Type B pancreatic cell (in vitro differentiated cells): ENCODE measurements at regions not wholly inside any gene's neighbourhood (a gene's known extent, or its start where the extent isn't known, plus 50 kb on each side); places are given as distances from the start of the nearest gene placed in this dataset.

ENCODE experiments used
- DNase-seq: peaks from one replicate; pipeline ENCODE4 v3.0.0; 2021; ENCODE audit warnings: mixed read lengths; ENCODE audit not compliant: unreplicated experiment; ENCODE audit errors: extremely low spot score
- H3K27ac Mint-ChIP-seq: 2 replicates; pipeline ENCODE4 v1.8.0; 2021; ENCODE audit warnings: mild to moderate bottlenecking, mixed read lengths
- H3K27me3 Mint-ChIP-seq: 2 replicates; pipeline ENCODE4 v1.8.0; 2021; ENCODE audit warnings: mixed read lengths
- H3K36me3 Mint-ChIP-seq: 2 replicates; pipeline ENCODE4 v1.8.0; 2021; ENCODE audit warnings: mixed read lengths
- H3K4me1 Mint-ChIP-seq: one replicate; pipeline ENCODE4 v1.8.0; 2021; ENCODE audit warnings: mixed read lengths; ENCODE audit not compliant: unreplicated experiment
- H3K4me3 Mint-ChIP-seq: 2 replicates; pipeline ENCODE4 v1.8.0; 2021; ENCODE audit warnings: mild to moderate bottlenecking, mixed read lengths
- H3K9me3 Mint-ChIP-seq: 2 replicates; pipeline ENCODE4 v1.8.0; 2021; ENCODE audit warnings: mixed read lengths
- CTCF ChIP-seq: fragments of 200-600 bp; sonication (generic); conservative IDR thresholded peaks from 2 replicates; pipeline ENCODE4 v1.5.0; 2021; ENCODE audit warnings: antibody characterized with exemption, mild to moderate bottlenecking

GRCh38 chr13:83633746-83634145 lies 248.5 kb downstream of the SLITRK1 start:
- Mint-ChIP-seq H3K36me3 (no peaks in the 10 kb centered on the region), H3K27ac (no peak overlapping the region), H3K4me3 (no peak overlapping the region), H3K27me3 (no peaks in the 10 kb centered on the region), H3K4me1 (peaks cover 11% of the 10 kb centered on the region), H3K9me3 (no peaks in the 10 kb centered on the region)
- TF ChIP-seq CTCF = no peak
- no peak for DNase-seq

GRCh38 chr13:83622422-83622784 lies 259.9 kb downstream of the SLITRK1 start:
- no peak for DNase-seq
- H3K36me3 Mint-ChIP-seq = no peaks in the 10 kb centered on the region
- H3K4me1 Mint-ChIP-seq = no peaks in the 10 kb centered on the region
- H3K27ac Mint-ChIP-seq = no peak overlapping the region
- no peak overlapping the region for H3K4me3 Mint-ChIP-seq
- H3K27me3 Mint-ChIP-seq = no peaks in the 10 kb centered on the region
- no peaks in the 10 kb centered on the region for H3K9me3 Mint-ChIP-seq
- no peak for TF ChIP-seq CTCF

GRCh38 chr13:83621765-83622421 lies 260.4 kb downstream of the SLITRK1 start:
- no peak overlapping the region for H3K4me3 Mint-ChIP-seq
- no peaks in the 10 kb centered on the region for H3K4me1 Mint-ChIP-seq
- no peaks in the 10 kb centered on the region for H3K27me3 Mint-ChIP-seq
- no peaks in the 10 kb centered on the region for H3K36me3 Mint-ChIP-seq
- H3K27ac Mint-ChIP-seq = no peak overlapping the region
- DNase-seq = no peak
- no peaks in the 10 kb centered on the region for H3K9me3 Mint-ChIP-seq
- TF ChIP-seq CTCF = no peak

- Mint-ChIP-seq H3K36me3 (no peaks in the 10 kb centered on the region), H3K9me3 (no peaks in the 10 kb centered on the region), H3K4me3 (no peak overlapping the region), H3K4me1 (no peaks in the 10 kb centered on the region), H3K27me3 (no peaks in the 10 kb centered on the region), H3K27ac (no peak overlapping the region)
- TF ChIP-seq CTCF = no peak
- no peak for DNase-seq
Observed at GRCh38 chr13:83620530-83621220, 261.6 kb downstream of the SLITRK1 start.

GRCh38 chr13:83618966-83619365 lies 263.3 kb downstream of the SLITRK1 start:
- Mint-ChIP-seq H3K27me3 (no peaks in the 10 kb centered on the region), H3K9me3 (no peaks in the 10 kb centered on the region), H3K36me3 (no peaks in the 10 kb centered on the region), H3K4me3 (no peak overlapping the region), H3K27ac (no peak overlapping the region), H3K4me1 (no peaks in the 10 kb centered on the region)
- no peak for DNase-seq
- no peak for TF ChIP-seq CTCF
